NCI-H1048 (cell line): ENCODE measurements at regions not wholly inside any gene's neighbourhood (a gene's known extent, or its start where the extent isn't known, plus 50 kb on each side); places are given as distances from the start of the nearest gene placed in this dataset.
A peak's percentile ranks its signal among the peaks of the same experiment; 100 is the strongest.

Source experiments
- DNase-seq: peaks from one replicate; lab custom pipeline; 2025; lab: John Stamatoyannopoulos, UW

DNA sequence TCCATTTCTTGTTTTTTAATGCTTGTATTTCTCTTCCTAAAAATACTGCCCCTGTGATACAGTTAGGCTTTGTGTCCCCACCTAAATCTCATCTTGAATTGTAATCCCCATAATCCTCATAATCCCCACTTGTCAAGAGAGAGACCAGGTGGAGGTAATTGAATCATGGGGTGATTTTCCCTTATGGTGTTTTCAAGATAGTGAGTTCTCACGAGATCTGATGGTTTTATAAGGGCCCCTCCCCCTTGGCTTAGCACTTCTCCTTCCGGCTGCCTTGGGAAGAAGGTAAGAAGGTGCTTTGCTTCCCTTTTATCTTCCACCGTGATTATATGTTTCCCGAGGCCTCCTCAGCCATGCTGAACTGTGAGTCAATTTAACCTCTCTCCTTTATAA is 227.4 kb downstream of the MAN2A1 start:
- no peak for DNase-seq

DNA sequence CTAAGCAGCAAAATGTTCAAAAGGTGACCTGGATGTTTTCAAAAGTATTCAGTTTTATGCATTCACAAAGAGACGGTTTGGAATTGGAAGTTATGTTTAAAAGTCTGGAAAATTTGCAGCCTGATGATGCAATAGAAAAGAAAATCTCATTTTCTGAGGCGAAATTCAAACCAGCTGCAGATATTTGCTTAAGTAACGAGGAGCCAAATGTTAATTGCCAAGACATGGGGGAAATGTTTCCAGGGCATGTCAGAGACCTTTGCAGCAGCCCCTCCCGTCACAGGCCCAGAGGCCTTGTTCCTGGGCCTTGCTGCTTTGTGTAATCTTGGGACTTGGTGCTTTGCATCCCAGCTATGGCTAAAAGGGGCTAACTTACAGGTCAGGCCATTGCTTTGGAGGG is 228.2 kb downstream of the MAN2A1 start:
- DNase-seq, result no peak

DNA sequence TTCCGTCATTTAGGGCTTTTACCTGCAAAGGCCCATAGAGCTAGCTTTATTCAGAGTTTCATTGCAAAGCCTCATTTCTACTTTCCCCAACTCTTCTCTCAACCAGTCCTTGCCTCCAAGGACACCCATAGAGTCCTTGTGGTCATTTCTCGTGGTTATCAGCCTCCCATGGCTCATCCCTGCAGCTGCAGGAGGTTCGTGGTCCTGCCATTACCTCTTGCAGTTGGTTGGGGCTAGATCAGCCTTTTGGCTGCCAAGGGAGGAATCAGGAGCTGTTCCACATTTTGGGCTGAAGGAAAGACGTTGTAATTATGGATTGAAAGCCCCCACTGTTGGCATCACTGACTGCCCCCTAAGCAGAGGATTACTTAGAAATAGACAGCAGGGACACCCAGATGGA is 231.0 kb downstream of the MAN2A1 start:
- DNase-seq, result no peak

DNA sequence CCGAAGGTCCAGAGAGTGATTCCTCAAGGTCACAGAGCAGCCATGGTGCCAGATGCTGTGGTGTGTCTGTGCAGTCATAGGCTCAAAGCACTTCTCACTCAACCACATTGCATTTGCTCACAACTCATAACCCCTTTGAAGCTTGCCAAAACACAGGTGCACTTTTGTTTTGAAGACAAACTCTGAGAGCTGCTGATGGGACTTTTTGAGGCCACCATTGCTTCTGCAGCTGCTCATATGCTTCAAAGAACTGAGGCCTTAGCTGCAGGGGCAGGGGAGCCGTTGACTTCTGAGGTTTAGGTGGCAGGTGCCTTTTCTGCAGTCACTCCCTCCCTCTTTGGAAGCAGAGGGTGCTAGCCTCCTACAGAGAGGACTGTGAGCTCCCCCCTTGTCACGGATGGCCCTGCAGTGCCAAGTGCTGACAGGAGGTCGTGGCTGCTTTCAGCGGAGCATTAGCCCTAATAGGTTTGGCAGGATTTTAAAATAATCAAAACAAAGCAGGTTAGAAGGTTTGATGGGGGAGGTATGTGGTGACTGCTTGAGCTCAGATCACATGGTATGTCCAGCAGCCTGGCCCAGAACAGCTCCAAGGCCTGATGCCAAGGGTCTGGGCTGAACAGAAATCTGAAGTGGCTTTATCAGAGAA is 232.1 kb downstream of the MAN2A1 start:
- DNase-seq, result no peak

DNA sequence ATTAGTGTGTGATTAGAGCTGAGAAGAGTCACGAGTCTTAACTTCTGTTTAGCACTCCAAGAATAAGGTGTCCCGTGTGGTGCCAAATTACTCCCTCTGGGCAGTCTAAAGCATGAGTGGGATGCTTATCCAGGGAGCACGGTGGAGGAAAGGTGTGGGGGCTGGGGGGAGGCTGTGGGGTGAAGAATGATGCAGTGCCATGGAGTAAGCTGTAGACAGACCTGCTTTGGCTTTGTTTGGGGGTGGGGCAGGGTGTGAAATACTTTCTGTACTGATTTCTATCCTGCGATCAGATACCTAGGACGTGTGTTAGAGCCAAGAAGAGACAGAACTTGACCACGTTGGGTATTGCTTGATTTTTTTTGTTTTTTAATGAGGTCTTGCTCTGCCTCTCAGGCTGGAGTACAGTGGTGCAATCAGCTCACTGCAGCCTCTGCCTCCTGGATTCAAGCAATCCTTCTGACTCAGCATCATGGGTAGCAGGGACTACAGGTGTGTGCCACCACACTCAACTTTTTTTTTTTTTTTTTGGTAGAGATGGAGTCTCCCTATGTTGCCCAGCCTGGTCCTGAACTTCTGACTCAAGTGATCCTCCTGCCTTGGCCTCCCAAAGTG is 232.8 kb downstream of the MAN2A1 start:
- no peak for DNase-seq

DNA sequence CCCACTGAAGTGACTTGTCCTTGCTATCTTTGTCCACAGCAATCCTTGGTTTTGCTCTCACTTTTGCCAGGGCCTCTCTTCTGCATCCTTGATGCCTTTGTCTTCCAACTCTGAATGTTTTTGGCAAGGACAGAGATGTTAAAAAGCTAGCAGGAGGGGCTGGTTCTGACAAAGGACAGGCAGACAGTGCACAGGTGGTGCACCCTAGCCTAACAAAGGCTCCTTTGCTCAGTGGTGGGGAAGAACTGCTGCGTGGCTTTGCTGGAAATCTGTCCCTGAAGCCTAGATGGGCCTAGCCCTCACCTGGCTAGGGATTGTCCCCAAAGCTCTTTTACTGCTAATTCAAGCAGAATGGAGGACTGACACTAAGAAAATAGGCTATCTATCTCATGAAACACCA is 233.5 kb downstream of the MAN2A1 start:
- DNase-seq, result no peak

DNA sequence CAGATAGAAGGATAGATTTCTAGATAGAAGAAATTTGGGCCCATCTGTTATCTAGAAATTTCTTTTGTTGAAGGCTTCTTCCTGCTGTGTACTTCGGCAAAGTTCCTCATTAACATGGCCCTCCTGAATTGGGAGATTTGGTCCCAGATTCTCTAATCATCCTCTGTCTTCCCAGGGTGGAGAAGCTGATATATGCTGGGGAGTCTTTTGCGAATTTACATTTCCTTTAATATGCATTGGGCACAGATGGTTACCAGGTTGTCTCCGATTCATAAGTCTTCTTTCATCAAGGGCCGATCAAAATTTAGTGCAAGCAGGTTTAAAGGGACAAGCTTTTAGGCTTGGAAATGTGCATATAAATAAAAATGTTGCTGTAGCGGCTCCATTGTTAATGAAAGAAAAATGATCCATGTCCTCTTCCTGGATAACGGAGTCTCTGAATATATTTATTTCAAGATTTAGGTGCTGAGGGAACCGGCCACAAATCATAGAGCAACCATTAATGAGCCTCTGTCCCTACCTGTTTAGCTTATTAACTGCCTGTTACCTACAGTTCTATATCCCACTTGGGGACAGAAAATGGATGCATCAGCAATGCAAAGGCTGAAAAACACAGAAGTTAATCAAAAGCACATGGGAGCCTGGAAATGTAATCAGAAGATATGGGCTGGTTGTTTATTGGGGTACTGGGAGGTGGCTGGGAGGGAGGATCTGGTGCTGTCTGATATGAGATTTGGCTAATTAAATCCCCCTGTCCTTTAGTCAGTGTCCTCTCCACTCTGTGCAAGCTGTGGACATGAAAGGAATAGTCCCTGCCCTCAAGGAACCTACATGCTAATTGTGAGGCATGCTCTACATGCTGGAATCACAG is 234.7 kb downstream of the MAN2A1 start:
- DNase-seq, result no peak

DNA sequence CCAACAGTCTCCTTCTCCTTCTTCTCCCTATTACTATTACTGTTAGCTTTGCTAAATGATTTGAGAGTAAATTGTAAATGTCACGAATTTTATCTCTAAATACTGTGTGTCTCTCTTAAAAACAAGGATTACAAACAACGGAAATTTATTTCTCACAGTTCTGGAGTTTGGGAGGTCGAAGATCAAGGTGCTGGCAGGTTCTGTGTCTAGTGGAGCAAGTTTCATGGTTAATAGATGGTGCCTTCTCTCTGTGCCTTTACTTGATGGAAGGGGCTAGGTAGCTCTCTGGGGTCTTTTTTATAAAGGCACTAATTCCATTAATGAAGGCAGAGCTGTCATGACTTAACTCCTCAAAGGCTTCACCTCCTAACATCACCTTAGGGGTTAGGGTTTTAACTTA is 237.9 kb downstream of the MAN2A1 start:
- DNase-seq, result no peak

DNA sequence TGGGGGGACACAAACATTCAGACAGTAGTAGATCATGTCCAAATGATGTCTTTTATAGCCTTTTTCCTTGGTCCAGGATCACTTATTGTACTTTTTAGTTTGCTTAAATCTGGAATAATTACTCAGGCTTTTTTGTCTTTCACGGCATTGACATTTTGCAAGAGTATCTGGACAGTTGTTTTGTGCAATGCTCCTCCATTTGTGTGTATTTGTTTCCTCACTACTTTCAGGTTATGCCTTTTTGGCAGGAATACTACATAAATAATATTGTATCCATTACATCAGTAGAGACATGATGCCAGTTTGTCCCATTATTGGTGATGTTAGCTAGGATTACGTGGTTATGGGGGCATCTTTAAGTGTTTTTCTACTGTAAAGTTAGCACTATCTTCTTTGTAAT is 238.3 kb downstream of the MAN2A1 start:
- no peak for DNase-seq

DNA sequence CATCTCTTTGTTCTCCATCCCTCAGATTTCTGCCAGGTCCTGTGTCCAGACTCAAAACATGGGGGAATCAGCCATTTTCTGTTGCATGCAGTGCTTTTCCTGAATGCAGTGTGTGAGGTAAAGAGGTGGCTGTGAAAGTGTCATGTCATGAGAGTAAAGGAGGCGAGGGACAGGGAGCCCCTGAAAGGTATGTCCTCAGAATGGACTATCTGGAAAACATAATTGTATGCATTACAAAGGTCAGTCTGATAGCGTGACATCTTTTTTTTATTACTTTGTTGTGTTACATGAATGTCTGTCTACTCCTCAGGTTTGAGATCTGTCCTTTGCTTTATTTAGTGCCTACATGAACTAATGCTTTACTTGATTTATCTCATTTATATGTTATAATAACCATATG is 239.1 kb downstream of the MAN2A1 start:
- no peak for DNase-seq

DNA sequence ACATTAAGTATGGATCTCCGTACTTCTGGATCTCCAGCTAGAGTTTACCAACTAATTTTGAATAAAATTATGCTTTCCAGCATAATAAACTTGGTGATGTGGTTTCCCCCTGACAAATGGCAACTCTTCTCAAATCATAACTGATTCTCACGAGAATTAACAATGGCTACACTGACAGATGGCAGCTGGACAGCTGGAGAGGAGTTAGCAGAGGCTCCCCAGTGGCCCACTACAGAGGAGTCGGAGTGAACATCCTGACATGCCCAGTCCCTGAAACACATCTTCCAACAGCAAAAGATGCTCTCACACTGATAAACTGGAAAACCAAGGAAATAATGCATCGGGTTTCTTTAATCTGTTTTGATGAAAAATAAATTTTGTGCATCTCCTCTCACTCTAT is 239.6 kb downstream of the MAN2A1 start:
- DNase-seq, result no peak

DNA sequence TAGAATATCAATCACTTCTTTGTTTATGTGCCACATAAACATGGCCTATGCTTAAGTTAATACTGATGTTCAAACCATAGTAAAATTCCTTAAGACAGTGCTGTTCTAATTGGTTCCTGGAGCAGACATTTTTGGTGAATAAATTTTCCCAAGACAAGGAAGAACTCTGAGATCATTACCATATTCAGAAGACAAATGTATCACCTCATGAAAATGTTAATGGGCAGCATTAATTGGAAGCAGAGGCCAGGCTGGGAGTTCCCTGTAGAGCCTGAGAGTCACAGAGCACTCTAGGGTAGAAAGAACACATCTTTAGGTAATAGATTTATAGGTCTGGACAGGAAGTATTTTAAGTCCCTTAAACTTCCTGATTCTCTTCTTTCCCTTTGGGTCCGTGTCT is 240.2 kb downstream of the MAN2A1 start:
- DNase-seq, result no peak

DNA sequence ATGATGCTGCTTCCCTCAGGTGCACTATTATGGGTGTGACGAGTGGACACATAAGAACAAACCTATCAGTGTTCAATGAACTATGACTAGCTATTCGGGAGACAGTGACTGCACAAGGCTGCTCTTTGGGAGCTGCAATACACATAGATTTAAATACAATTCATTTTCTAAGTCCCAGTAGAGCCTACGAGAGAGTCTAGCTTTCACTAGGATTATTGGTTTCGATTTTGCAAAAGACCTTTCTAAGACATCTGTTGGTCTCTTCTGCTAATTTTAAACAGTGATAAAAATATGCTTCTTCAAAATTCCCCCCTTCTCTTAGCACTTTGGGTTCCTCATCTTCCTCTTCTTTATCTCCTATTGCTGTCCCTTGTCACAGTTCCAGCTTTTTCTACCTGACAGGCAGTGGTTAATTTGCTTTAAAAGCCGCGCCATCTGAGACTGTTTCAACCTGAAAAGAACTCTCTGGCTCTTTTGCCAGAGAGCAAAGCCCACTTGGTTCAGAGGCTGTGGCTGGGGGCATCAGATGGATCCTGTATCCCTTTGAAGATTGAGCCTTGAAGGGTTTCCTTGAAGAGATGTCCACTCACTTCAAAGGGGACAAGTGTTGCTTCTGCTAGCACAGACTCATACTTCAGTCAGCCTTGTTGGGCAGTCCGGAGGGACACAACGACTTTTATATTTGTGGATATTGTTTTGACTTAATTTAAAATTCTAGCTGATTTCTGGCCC is 241.5 kb downstream of the MAN2A1 start:
- DNase-seq, result no peak

DNA sequence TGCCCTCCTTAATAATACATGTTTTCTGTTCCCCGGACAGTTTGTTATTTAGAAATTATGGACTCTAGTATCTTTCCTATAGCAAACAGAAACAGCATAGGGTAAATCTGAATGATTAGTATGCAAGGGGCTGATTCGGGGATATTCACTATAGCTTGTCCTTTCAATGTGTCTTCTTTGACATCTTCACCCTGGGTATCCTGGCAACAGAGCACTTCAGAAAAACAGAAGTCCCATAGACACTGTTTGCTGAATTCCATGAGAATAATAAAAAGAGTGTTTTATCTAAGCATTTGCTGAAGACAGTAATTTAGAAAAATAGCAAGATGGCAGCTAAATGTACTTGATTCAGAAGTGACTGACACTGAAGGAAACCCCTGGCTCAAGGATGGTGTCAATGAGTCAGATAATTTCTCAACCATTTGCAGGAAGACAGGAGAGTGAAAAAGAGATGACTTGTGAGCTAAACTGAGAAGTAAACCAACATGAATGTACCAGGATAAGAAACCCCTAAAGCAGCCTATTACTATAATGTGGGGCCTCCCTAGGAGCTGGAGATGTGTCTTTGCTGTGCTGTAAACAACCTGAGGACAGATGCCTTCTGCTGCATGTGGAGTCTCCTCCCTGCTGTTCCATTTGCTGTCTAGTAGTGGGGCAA is 246.2 kb downstream of the MAN2A1 start:
- DNase-seq, result no peak

DNA sequence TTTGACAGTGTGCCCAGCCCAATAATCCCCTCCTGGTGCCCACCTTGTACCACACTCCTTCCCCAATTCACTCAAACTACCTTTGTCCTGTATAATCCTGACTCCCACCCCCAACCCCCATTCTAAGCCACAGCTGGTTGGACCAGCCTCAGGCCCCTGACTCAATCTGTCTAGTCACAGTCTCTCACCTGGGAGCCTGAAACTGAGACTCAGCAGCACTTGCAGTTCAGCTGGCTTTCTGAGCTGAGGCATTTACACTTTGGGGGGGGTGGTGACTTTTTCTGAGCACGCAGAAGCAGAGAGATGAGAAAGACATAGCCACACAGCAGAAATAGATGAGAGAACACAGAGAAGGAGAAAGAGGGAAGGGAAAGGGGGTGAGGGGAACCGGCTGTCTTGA is 247.3 kb downstream of the MAN2A1 start:
- DNase-seq, result no peak

DNA sequence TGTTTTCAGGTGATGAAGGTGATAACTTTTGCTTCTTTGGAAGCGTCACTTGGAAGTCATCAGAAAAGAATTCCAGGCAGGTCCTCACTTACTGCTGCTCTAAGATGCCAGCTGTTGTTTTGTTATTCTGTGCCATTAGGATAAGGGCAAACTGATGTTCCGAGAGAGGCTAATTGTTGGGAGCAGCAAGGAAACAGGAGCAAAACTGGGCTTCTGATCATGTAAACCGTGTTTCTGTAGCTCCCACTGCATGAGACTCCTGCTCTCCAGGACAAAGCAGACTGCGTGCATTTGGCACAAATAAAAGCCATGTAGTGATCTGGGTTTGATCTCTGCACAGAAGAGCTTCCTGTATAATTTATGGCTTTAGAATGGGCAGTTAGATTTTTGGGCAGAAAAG is 248.2 kb downstream of the MAN2A1 start:
- DNase-seq, result no peak

DNA sequence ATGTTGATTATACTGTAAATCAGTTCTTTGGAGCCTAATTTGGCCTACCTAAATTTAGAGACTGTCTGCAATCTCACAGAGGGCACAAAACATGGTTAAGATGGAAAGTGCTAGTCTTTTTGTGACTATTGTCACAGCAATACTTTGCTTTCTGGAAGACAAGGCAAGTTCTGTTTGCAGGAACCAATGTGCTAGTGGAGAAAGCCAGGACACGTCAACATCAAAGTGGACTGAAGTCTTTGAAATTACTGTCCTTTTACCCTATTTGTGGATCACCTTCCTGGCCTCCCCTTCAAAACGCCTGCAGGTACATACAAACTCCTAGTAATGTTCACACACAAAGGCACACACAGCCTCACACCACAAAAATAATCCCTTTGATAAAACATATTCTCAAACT is 248.7 kb downstream of the MAN2A1 start:
- DNase-seq, result no peak

DNA sequence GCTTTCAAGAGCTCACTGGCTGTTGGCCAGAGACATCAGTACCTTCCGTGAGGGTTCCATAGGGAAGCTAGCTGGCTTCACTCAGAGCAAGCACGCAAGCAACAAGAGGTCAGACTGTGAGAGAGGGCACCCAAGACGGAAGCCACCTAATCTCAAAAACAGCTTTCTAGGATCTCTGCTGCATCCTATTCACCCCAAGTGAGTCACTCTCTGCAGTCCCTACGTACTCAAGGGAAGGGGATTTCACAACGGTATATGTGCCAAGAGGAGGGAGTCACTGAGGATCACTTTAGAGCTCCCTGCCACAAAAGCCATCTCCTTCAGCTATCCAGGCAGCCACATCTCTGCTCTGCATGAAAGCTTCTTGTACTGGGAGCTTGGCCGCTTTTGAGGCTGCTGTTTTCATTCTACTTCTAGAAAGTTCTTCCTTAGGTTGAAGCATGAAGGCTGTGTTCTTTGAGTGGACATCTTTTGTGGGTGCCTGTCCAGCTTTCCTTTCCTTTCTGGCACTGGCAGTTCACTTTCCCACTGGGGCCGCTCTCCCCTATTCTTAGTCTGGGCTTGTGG is 249.5 kb downstream of the MAN2A1 start:
- no peak for DNase-seq

DNA sequence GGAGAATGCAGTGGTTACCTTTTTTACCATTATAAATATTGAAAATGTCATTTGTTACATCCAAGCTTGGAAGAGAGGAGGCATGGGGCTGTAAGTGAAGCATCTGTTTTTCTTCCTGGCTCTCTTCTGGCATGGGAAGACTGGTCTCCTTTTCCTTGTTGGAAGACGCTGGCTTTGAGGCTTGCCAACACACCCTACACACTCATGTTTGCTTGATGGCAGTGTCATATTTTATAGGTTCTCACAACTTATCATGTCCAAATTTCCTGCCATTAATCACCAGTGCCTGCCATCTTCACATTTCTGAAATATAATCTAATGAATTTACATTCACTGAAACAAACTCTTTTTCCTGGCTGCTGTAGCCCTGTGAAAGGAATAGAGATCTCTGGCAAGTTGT is 252.9 kb downstream of the MAN2A1 start:
- no peak for DNase-seq

DNA sequence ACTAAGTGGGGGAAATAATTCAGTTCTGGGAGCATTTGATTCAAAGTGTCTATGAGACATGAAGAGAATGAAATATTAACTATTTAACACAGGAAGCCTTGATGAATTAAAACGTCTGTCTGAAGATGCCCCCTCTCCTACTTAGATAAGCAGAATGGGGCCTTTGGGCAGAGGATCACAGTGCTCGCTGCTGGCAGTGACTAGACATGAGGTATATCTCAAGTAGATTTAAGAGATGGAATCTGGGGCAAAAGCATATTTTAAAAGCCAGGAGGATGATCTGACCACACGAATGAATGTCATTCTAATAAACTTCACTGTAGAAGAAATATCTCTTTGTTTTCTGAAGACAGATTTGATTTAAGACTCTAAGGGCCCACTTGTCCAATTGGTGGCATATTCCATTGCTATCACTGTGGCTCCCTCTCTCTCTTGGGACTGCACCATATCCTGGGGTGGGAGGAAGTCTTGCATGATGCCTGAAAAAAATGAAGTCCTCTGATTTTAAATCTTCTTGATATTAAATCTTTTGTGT is 254.0 kb downstream of the MAN2A1 start:
- no peak for DNase-seq

DNA sequence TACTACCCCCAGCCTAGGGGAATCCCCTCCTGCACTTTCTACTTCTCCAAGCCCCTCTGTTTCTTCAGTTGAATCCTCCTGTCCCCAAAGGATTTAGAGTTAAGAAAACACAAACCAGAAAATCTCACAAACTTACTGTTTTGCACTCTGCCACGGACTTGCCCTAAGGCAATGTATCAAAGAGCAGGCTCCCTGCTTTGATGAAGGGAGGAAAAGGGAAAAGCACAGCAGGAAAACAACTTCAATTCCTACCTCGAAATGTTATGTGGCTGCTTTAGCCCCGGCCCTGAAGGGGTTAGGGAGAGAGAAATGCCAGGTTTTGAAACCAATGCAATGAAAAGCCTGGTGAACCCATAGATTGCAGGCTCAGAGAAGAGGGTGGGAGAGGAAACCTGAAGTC is 254.7 kb downstream of the MAN2A1 start:
- peak; percentile 0 for DNase-seq
